PC-3 (cell line): ENCODE measurements at regions not wholly inside any gene's neighbourhood (a gene's known extent, or its start where the extent isn't known, plus 50 kb on each side); places are given as distances from the start of the nearest gene placed in this dataset.

Experiments used
- ATAC-seq: fragments of 200-7000 bp; cut with Tn5 transposase; 2 replicates; pipeline ENCODE4 v1.9.1; 2020; ENCODE audit warnings: mild to moderate bottlenecking, moderate library complexity
- BruUV-seq: library from RNA; stranded (reverse); fragments of 400-500 nt; replicated peaks from 2 replicates; lab custom pipeline; 2021; lab: Mats Ljungman, UMichigan
- CTCF ChIA-PET: fragments of 300-600 bp; sonication (Branson Sonifier 250); formaldehyde crosslinking; loops from one replicate; lab custom pipeline; 2022; ENCODE audit warnings: antibody characterized with exemption; lab: Charles Lee
- POLR2A ChIA-PET: fragments of 300-600 bp; sonication (Branson Sonifier 250); formaldehyde crosslinking; loops from one replicate; lab custom pipeline; 2022; ENCODE audit warnings: antibody characterized with exemption; ENCODE audit not compliant: unreplicated experiment; lab: Charles Lee
- DNase-seq: peaks from one replicate; pipeline ENCODE4 v3.0.0-alpha.2; 2015
- H2AFZ ChIP-seq: fragments of 300-600 bp; sonication (generic); 2 replicates; pipeline ENCODE4 v1.6.0; 2016; ENCODE audit warnings: antibody characterized with exemption, low read length
- H3F3A ChIP-seq: fragments of 300-600 bp; sonication (generic); one replicate; pipeline ENCODE4 v1.6.0; 2017; ENCODE audit warnings: antibody characterized with exemption, low read length, control low read depth, mild to moderate bottlenecking; ENCODE audit not compliant: unreplicated experiment
- H3K27ac ChIP-seq: fragments of 300-600 bp; sonication (generic); 2 replicates; pipeline ENCODE4 v1.5.1; 2016; ENCODE audit warnings: mild to moderate bottlenecking, low read length
- H3K27me3 ChIP-seq: fragments of 300-600 bp; sonication (generic); 2 replicates; pipeline ENCODE4 v1.6.1; 2016; ENCODE audit warnings: low read length, mixed read lengths
- H3K36me3 ChIP-seq: fragments of 300-600 bp; sonication (generic); 2 replicates; pipeline ENCODE4 v1.6.1; 2016; ENCODE audit warnings: low read depth, mixed run types, low read length, mixed read lengths
- H3K4me1 ChIP-seq: fragments of 300-600 bp; sonication (generic); 2 replicates; pipeline ENCODE4 v1.5.1; 2016; ENCODE audit warnings: low read length; ENCODE audit not compliant: insufficient read depth
- H3K4me2 ChIP-seq: fragments of 300-600 bp; sonication (generic); 2 replicates; pipeline ENCODE4 v1.6.0; 2016; ENCODE audit warnings: low read length
- H3K4me3 ChIP-seq: fragments of 300-600 bp; sonication (generic); 2 replicates; pipeline ENCODE4 v1.5.1; 2016; ENCODE audit warnings: mild to moderate bottlenecking, low read length, mixed read lengths
- H3K79me2 ChIP-seq: fragments of 300-600 bp; sonication (generic); 2 replicates; pipeline ENCODE4 v1.6.1; 2017; ENCODE audit warnings: low read length, mixed read lengths
- H3K9ac ChIP-seq: fragments of 300-600 bp; sonication (generic); 2 replicates; pipeline ENCODE4 v1.6.0; 2016; ENCODE audit warnings: mild to moderate bottlenecking, low read length
- H3K9me2 ChIP-seq: fragments of 300-600 bp; sonication (generic); replicated peaks from 2 replicates; pipeline ENCODE4 v1.6.1; 2016; ENCODE audit warnings: mixed run types, low read length, mixed read lengths
- H3K9me3 ChIP-seq: fragments of 300-600 bp; sonication (generic); 2 replicates; pipeline ENCODE4 v1.6.1; 2016; ENCODE audit warnings: low read length, mixed read lengths
- H4K20me1 ChIP-seq: fragments of 300-600 bp; sonication (generic); 2 replicates; pipeline ENCODE4 v1.6.1; 2016; ENCODE audit warnings: low read length, mixed read lengths
- EZH2 ChIP-seq: fragments of 300-600 bp; sonication (generic); IDR thresholded peaks from one replicate; pipeline ENCODE4 v1.6.1; 2017; ENCODE audit warnings: antibody characterized with exemption, mild to moderate bottlenecking, low read length; ENCODE audit not compliant: unreplicated experiment
- EZH2phosphoT487 ChIP-seq: fragments of 300-600 bp; sonication (generic); IDR thresholded peaks from 2 replicates; pipeline ENCODE4 v1.6.1; 2018; ENCODE audit warnings: mild to moderate bottlenecking, antibody characterized with exemption, low read length, borderline replicate concordance
- intact Hi-C: fragments of 100-400 bp; cut with micrococcal nuclease; formaldehyde crosslinking; loops from 2 replicates; pipeline ENCODE4 v1.9.0; 2023
- TF ChIP-seq, protein P1 (sequence below): fragments of 300-600 bp; sonication (generic); conservative IDR thresholded peaks from 2 replicates; pipeline ENCODE4 v1.5.1; 2017; ENCODE audit warnings: antibody characterized with exemption, low read depth, mild to moderate bottlenecking, low read length

DNA sequence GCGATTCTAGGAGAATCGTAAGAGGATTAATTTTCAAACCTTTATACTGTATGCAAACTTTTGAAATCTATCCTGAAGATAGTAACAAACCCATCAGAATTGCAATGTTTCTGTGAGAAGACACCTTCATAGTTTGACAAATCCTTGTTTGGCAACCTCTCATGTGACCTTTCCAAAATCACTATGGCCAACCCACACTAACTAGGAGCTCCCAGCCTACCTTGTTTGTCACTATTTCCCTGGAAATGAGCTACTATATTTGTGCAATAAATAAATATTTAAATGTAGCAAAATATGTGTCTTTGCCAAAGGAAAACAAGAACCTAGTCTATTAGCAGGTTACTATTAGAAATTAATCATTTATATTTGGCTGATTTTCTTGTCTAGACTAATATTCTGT lies 173.7 kb downstream of the PPP1R2C start:
- Histone ChIP-seq H2AFZ (no peak overlapping the region), H3K36me3 (no peaks in the 10 kb centered on the region), H3F3A (no peaks in the 10 kb centered on the region), H3K9ac (no peak overlapping the region), H3K4me2 (no peak overlapping the region), H3K9me2 (no peaks in the 10 kb centered on the region), H3K27ac (no peak overlapping the region), H3K9me3 (no peaks in the 10 kb centered on the region), H3K4me1 (no peaks in the 10 kb centered on the region), H4K20me1 (no peaks in the 10 kb centered on the region), H3K27me3 (no peaks in the 10 kb centered on the region), H3K79me2 (no peaks in the 10 kb centered on the region), H3K4me3 (no peak overlapping the region)
- ChIA-PET CTCF (no interaction called here), POLR2A (no interaction called here)
- TF ChIP-seq EZH2phosphoT487 (no peak), EZH2 (no peak)
- TF ChIP-seq, protein P1, sequence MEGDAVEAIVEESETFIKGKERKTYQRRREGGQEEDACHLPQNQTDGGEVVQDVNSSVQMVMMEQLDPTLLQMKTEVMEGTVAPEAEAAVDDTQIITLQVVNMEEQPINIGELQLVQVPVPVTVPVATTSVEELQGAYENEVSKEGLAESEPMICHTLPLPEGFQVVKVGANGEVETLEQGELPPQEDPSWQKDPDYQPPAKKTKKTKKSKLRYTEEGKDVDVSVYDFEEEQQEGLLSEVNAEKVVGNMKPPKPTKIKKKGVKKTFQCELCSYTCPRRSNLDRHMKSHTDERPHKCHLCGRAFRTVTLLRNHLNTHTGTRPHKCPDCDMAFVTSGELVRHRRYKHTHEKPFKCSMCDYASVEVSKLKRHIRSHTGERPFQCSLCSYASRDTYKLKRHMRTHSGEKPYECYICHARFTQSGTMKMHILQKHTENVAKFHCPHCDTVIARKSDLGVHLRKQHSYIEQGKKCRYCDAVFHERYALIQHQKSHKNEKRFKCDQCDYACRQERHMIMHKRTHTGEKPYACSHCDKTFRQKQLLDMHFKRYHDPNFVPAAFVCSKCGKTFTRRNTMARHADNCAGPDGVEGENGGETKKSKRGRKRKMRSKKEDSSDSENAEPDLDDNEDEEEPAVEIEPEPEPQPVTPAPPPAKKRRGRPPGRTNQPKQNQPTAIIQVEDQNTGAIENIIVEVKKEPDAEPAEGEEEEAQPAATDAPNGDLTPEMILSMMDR: no peak
- ATAC-seq (no peak), DNase-seq (no peak)
- BruUV-seq: no TSS peak
- intact Hi-C loops: no loop called here

DNA sequence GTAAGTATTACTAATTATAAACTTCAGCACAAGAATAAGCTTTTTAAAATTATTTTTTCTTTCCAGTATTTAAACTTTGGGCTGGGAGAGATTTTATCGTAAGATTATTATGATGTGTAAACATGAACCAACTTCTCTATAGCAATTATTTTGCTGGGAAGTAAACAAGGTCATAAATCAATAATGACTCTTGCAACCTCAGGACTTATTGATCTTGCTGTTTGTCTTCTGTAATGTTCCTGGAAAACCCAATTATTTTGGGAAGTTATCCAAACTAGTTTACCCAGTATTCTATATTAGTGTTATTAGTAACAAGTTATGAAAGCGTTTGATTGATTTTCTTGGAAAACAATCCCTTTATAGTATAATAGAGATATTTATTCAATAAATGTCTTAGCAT lies 174.9 kb downstream of the PPP1R2C start:
- H2AFZ ChIP-seq: no peak overlapping the region
- no peaks in the 10 kb centered on the region for H4K20me1 ChIP-seq
- no peaks in the 10 kb centered on the region for H3K79me2 ChIP-seq
- ATAC-seq (no peak), DNase-seq (no peak)
- H3K4me3 ChIP-seq: no peak overlapping the region
- no peaks in the 10 kb centered on the region for H3K9me3 ChIP-seq
- ChIA-PET CTCF (no interaction called here), POLR2A (no interaction called here)
- H3K27me3 ChIP-seq: no peaks in the 10 kb centered on the region
- no peaks in the 10 kb centered on the region for H3K9me2 ChIP-seq
- H3K9ac ChIP-seq: no peak overlapping the region
- H3K27ac ChIP-seq: no peak overlapping the region
- no peak overlapping the region for H3K4me2 ChIP-seq
- no peaks in the 10 kb centered on the region for H3K4me1 ChIP-seq
- no TSS peak for BruUV-seq
- TF ChIP-seq EZH2 (no peak), EZH2phosphoT487 (no peak)
- TF ChIP-seq, protein P1: no peak
- no peaks in the 10 kb centered on the region for H3K36me3 ChIP-seq
- intact Hi-C loops: no loop called here
- H3F3A ChIP-seq: no peaks in the 10 kb centered on the region

DNA sequence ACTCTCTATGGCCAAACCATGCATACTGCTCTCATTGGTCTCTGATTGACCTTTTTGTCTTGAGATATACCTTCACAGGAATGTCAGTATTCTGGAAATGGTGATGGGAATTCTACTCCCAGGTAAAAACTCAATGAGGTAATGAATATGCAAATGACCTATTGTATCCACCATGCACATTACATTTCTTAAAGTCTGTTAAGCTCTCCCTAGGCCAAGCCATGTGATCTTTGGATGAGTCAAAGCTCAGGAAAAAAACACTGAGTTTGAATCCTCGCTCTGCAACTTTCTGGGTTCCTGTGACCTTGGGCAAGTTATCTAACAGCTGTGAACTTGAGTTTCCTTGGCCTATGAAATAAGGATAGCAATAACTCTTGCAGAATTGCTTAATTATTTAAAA lies 175.4 kb downstream of the PPP1R2C start:
- H3K79me2 ChIP-seq: no peaks in the 10 kb centered on the region

More for the DNA sequence above, 175.4 kb downstream of the PPP1R2C start:
- Histone ChIP-seq H3K9me3 (no peaks in the 10 kb centered on the region), H3K4me1 (no peaks in the 10 kb centered on the region), H3K4me2 (no peak overlapping the region), H3K27ac (no peak overlapping the region), H2AFZ (no peak overlapping the region), H3K27me3 (no peaks in the 10 kb centered on the region), H3K36me3 (no peaks in the 10 kb centered on the region), H4K20me1 (no peaks in the 10 kb centered on the region), H3K9me2 (no peaks in the 10 kb centered on the region), H3K9ac (no peak overlapping the region), H3K4me3 (no peak overlapping the region), H3F3A (no peaks in the 10 kb centered on the region)
- intact Hi-C loops: no loop called here
- DNase-seq (no peak), ATAC-seq (no peak)
- BruUV-seq: no TSS peak
- ChIA-PET POLR2A (no interaction called here), CTCF (no interaction called here)
- TF ChIP-seq EZH2 (no peak), EZH2phosphoT487 (no peak)
- TF ChIP-seq, protein P1: no peak
